ENCODE measurements at regions not wholly inside any gene's neighbourhood (a gene's known extent, or its start where the extent isn't known, plus 50 kb on each side); places are given as distances from the start of the nearest gene placed in this dataset.

GRCh38 chr15:48031466-48031865 is 89.3 kb upstream of the SLC24A5 start:
- Histone ChIP-seq H3K9me3 (no peaks in the 10 kb centered on the region), H3K4me1 (no peaks in the 10 kb centered on the region), H3K27ac (no peak overlapping the region), H3K27me3 (peaks cover 0 to 13% (median 0%) of the 10 kb centered on the region in 7 donors), H3K36me3 (no peaks in the 10 kb centered on the region), H3K4me3 (no peak overlapping the region)
- TF ChIP-seq CTCF (IDR thresholded peaks at IDR 0.05) = no peak
- ATAC-seq (no peak), DNase-seq (no peak)
- intact Hi-C loops (cut with DNase I) = no loop called here
- WGBS, 2 donors = 74 to 82% methylated on average over 1 of the region's 1 CpG

- 59 to 62% methylated on average over 6 of the region's 6 CpGs for WGBS, 2 donors
- no peak overlapping the region for H3K27ac ChIP-seq
- no peak overlapping the region for H3K4me3 ChIP-seq
- no peaks in the 10 kb centered on the region for H3K4me1 ChIP-seq
- DNase-seq = no peak
- H3K36me3 ChIP-seq = no peaks in the 10 kb centered on the region
- no peak for ATAC-seq
- TF ChIP-seq CTCF (IDR thresholded peaks at IDR 0.05) = no peak
- H3K27me3 ChIP-seq = peaks cover 0 to 15% (median 3%) of the 10 kb centered on the region in 7 donors
- no peaks in the 10 kb centered on the region for H3K9me3 ChIP-seq
- intact Hi-C loops (cut with DNase I) = no loop called here
These were observed 88.8 kb upstream of the SLC24A5 start for GRCh38 chr15:48031973-48032372.

- intact Hi-C loops (cut with DNase I) = no loop called here
- WGBS, 2 donors = 90 to 94% methylated on average over 2 of the region's 2 CpGs
- no peak for ATAC-seq
These were observed 87.9 kb upstream of the SLC24A5 start for GRCh38 chr15:48032911-48033310.

GRCh38 chr15:48038221-48038620 is 82.6 kb upstream of the SLC24A5 start:
- ATAC-seq (no peak), DNase-seq (no peak)
- no peak for TF ChIP-seq CTCF (IDR thresholded peaks at IDR 0.05)
- H3K4me3 ChIP-seq = no peak overlapping the region
- no peaks in the 10 kb centered on the region for H3K36me3 ChIP-seq
- peaks cover 0 to 6% (median 0%) of the 10 kb centered on the region in 11 donors for H3K9me3 ChIP-seq
- peaks cover 0 to 11% (median 6%) of the 10 kb centered on the region in 7 donors for H3K27me3 ChIP-seq
- intact Hi-C loops (cut with DNase I) = no loop called here
- no peak overlapping the region for H3K27ac ChIP-seq
- no peaks in the 10 kb centered on the region for H3K4me1 ChIP-seq
- WGBS, 2 donors = 80 to 84% methylated on average over 2 of the region's 2 CpGs

More at GRCh38 chr15:48032911-48033310, 87.9 kb upstream of the SLC24A5 start:
- no peak for DNase-seq
- H3K4me1 ChIP-seq = no peaks in the 10 kb centered on the region
- H3K36me3 ChIP-seq = no peaks in the 10 kb centered on the region
- H3K27me3 ChIP-seq = peaks cover 0 to 12% (median 3%) of the 10 kb centered on the region in 7 donors
- H3K9me3 ChIP-seq = no peaks in the 10 kb centered on the region
- no peak for TF ChIP-seq CTCF (IDR thresholded peaks at IDR 0.05)
- no peak overlapping the region for H3K27ac ChIP-seq
- H3K4me3 ChIP-seq = no peak overlapping the region

Data from heart right ventricle (tissue), 16 donors.